ENCODE measurements at regions not wholly inside any gene's neighbourhood (a gene's known extent, or its start where the extent isn't known, plus 50 kb on each side); places are given as distances from the start of the nearest gene placed in this dataset.

- TF ChIP-seq EGR1 (IDR thresholded peaks at IDR 0.05) (no peak), CREB1 (IDR thresholded peaks at IDR 0.05; ENCODE audit: low read depth) (no peak), MAX (IDR thresholded peaks at IDR 0.05) (no peak), REST (IDR thresholded peaks at IDR 0.05; ENCODE audit: low read depth) (no peak), NFIC (IDR thresholded peaks at IDR 0.05) (no peak), TAF1 (IDR thresholded peaks at IDR 0.05; ENCODE audit: low read depth) (no peak), CEBPB (IDR thresholded peaks at IDR 0.05) (no peak), FOXM1 (IDR thresholded peaks at IDR 0.05; ENCODE audit: borderline replicate concordance, low read depth) (no peak), TCF12 (IDR thresholded peaks at IDR 0.05; ENCODE audit: low read depth) (no peak), YY1 (IDR thresholded peaks at IDR 0.05; ENCODE audit: low read depth) (no peak), ZBTB7A (IDR thresholded peaks at IDR 0.05; ENCODE audit: low read depth) (no peak), USF1 (IDR thresholded peaks at IDR 0.05) (no peak), EP300 (IDR thresholded peaks at IDR 0.05; ENCODE audit: borderline replicate concordance) (no peak), TEAD4 (IDR thresholded peaks at IDR 0.05) (no peak)
These were observed 1307.2 kb downstream of the EFNA5 start for GRCh38 chr5:106363578-106363977.

GRCh38 chr5:106361905-106362304 is 1308.8 kb downstream of the EFNA5 start:
- TF ChIP-seq NFIC (IDR thresholded peaks at IDR 0.05): no peak
- no peak for TF ChIP-seq RAD21 (IDR thresholded peaks at IDR 0.05; ENCODE audit: low read depth)
- no peak for TF ChIP-seq EGR1 (IDR thresholded peaks at IDR 0.05)

GRCh38 chr5:106331415-106331814 is 1339.3 kb downstream of the EFNA5 start:
- TF ChIP-seq EP300 (IDR thresholded peaks at IDR 0.05; ENCODE audit: borderline replicate concordance): no peak
- no peak for TF ChIP-seq EGR1 (IDR thresholded peaks at IDR 0.05)
- no peak for TF ChIP-seq ZBTB7A (IDR thresholded peaks at IDR 0.05; ENCODE audit: low read depth)
- TF ChIP-seq MAX (IDR thresholded peaks at IDR 0.05): no peak
- no peak for TF ChIP-seq TCF12 (IDR thresholded peaks at IDR 0.05; ENCODE audit: low read depth)
- no peak for TF ChIP-seq YY1 (IDR thresholded peaks at IDR 0.05; ENCODE audit: low read depth)
- TF ChIP-seq USF1 (IDR thresholded peaks at IDR 0.05): no peak
- TF ChIP-seq CEBPB (IDR thresholded peaks at IDR 0.05): no peak
- TF ChIP-seq RAD21 (IDR thresholded peaks at IDR 0.05; ENCODE audit: low read depth): no peak
- TF ChIP-seq TEAD4 (IDR thresholded peaks at IDR 0.05): no peak
- no peak for TF ChIP-seq FOXM1 (IDR thresholded peaks at IDR 0.05; ENCODE audit: borderline replicate concordance, low read depth)
- TF ChIP-seq CREB1 (IDR thresholded peaks at IDR 0.05; ENCODE audit: low read depth): no peak
- TF ChIP-seq REST (IDR thresholded peaks at IDR 0.05; ENCODE audit: low read depth): no peak

GRCh38 chr5:106324356-106324755 is 1346.4 kb downstream of the EFNA5 start:
- TF ChIP-seq REST (IDR thresholded peaks at IDR 0.05; ENCODE audit: low read depth) (no peak), EGR1 (IDR thresholded peaks at IDR 0.05) (no peak), YY1 (IDR thresholded peaks at IDR 0.05; ENCODE audit: low read depth) (no peak), FOXM1 (IDR thresholded peaks at IDR 0.05; ENCODE audit: borderline replicate concordance, low read depth) (no peak), TEAD4 (IDR thresholded peaks at IDR 0.05) (no peak), USF1 (IDR thresholded peaks at IDR 0.05) (no peak), TCF12 (IDR thresholded peaks at IDR 0.05; ENCODE audit: low read depth) (no peak), RAD21 (IDR thresholded peaks at IDR 0.05; ENCODE audit: low read depth) (no peak), ZBTB7A (IDR thresholded peaks at IDR 0.05; ENCODE audit: low read depth) (no peak), NFIC (IDR thresholded peaks at IDR 0.05) (no peak), CREB1 (IDR thresholded peaks at IDR 0.05; ENCODE audit: low read depth) (no peak), EP300 (IDR thresholded peaks at IDR 0.05; ENCODE audit: borderline replicate concordance) (no peak), MAX (IDR thresholded peaks at IDR 0.05) (no peak), TAF1 (IDR thresholded peaks at IDR 0.05; ENCODE audit: low read depth) (no peak), CEBPB (IDR thresholded peaks at IDR 0.05) (no peak)
